HG02973 (cell line): ENCODE measurements at regions not wholly inside any gene's neighbourhood (a gene's known extent, or its start where the extent isn't known, plus 50 kb on each side); places are given as distances from the start of the nearest gene placed in this dataset.
"Not testable (repeated sequence)": the region's sequence is repeated elsewhere in the genome, so short reads cannot be mapped to it uniquely, and the experiment has no call there.

ENCODE experiments used
- ATAC-seq: cut with Tn5 transposase; IDR thresholded peaks from one replicate; pipeline ENCODE4 v1.9.1; 2021; ENCODE audit warnings: moderate library complexity; ENCODE audit not compliant: unreplicated experiment

- no peak for ATAC-seq
Observed at GRCh38 chr7:25069900-25070443, 55.1 kb downstream of the CYCS start.

DNA sequence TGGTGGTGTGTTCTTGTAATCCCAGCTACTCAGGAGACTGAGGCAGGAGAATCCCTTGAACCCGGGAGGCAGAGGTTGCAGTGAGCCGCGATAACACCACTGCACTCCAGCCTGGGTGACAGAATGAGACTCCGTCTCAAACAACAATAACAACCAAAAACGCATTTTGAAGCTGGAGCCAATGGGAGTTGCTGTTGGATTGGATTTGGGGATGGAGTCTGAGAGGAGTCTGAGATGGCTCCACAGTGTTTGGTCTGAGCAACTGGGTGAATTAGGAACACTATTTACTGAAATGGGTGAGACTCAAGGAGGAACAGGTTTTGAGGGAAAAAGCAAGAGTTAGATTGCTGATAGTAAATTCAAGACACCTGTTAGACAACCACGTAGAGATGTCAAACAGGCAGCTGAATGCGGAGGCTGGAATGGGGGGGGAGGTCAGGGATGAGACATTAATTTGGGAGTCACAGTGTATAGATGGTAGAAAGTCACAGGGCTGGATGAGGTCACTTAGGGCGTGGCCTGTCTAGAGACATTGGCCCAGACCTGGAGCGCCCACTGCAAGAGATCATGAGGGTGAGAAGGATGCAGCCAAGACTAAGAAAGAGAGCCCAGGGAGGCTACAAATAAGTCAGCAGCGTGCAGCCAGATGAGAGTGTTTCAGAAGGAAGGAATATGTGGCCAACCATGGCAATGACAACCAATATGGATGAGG is 56.4 kb downstream of the CYCS start:
- ATAC-seq, result no peak

DNA sequence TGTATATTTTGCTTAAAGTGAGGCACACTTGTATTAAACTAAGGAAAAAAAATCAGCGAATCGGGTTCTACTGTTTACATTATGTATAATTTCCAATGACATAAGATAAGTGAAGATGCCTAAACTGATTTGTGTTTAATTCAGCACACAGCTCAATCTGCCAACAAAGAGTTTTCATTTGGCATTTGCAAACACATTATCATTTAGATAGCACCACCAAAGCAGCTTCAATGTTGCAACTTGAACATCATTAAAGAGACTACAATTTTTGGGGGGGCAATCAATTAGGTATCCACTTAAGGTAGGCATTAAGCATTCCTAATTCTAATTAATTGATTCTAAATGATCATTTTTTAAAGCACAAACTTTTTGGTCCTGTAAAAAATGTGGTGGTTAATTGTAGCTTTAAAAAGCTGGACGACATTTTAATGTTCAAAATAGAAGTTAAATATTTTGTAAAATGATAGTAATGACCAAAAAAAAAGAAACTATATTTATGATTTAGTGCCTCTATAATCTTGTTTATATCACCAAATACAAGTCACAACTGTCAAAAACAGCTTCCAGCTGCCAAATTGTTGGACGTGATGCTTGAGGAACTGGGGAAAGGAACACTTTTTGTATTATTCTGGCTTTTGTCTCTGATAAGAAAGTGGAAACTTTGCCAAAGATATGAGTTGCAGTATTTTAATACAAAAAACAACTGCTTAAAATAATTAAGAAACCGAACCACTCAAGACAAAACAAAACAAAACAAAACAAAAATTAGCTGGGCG is 57.1 kb downstream of the CYCS start:
- no peak for ATAC-seq

GRCh38 chr7:25066253-25066652 is 58.8 kb downstream of the CYCS start:
- no peak for ATAC-seq

DNA sequence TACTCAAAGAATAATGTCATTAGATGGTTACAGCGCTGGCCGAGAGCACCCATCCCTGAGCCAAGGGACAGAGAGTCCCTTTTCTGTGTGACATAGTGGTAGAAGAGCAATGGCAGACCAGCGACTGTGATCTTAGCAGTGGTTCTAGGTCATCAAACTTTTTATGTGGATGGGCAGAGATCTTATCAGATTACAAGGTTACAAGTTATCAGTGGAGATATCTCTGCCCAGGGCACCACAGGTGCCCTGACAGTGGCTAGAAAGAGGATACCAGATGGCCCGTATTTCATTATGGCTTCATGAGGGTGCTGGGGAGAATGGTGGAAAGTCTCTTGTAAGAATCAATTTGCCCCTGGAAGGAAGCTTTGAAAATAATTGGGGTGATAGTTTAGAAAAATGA is 62.7 kb downstream of the CYCS start:
- ATAC-seq, result no peak

GRCh38 chr7:25060487-25061055 is 64.5 kb downstream of the CYCS start:
- no peak for ATAC-seq

GRCh38 chr7:25059576-25059975 is 65.5 kb downstream of the CYCS start:
- no peak for ATAC-seq

- no peak for ATAC-seq
Observed at GRCh38 chr7:25056368-25056767, 68.7 kb downstream of the CYCS start.

GRCh38 chr7:25055520-25056220 is 69.4 kb downstream of the CYCS start:
- no peak for ATAC-seq

- ATAC-seq, result no peak
Observed at GRCh38 chr7:25054819-25055519, 70.1 kb downstream of the CYCS start.

- ATAC-seq, result no peak
Observed at GRCh38 chr7:25050223-25050622, 70.2 kb upstream of the OSBPL3 start.

GRCh38 chr7:25048444-25048834 is 68.5 kb upstream of the OSBPL3 start:
- ATAC-seq, result no peak

- not testable (repeated sequence) for ATAC-seq
Observed at GRCh38 chr7:25047571-25048443, 67.8 kb upstream of the OSBPL3 start.

DNA sequence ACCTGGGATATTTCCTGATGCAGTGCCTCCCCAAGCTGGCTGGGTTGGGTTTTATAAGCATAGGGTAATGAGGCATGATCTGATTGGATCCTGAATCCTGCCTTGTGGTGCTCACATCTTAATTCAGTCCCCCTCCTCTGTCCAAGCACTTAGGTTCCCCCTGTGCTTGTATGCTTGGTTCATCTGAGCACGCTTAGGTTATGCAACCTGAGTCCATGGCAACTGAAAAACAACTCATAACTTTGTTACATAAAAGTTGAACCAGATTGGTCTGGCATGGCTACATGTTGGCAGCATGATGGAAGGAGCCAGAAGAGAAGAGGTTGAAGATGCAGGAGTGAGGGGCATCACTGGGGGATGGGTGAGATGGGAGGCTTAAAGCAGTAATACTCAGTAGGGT is 57.3 kb upstream of the OSBPL3 start:
- no peak for ATAC-seq

- ATAC-seq, result no peak
Observed at GRCh38 chr7:25035274-25035673, 55.3 kb upstream of the OSBPL3 start.

DNA sequence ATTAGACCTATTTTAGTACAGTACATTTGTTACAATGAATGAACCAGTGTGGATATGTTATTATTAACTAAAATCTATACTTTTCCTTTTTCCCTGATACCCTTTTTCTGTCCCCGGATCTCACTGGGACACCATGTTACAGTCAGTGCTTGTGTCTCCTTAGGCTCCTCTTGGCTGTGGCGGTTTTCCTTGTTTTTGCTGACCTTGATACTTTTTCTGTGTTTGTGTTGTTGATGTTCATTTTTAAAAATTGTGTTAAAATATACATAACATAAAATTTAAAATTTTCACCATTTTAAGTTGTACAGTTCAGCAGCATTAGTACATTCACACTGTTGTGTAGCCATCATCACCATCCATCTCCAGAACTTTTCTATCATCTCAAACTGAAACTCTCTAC is 54.2 kb upstream of the OSBPL3 start:
- no peak for ATAC-seq

- no peak for ATAC-seq
Observed at GRCh38 chr7:25032774-25033743, 53.1 kb upstream of the OSBPL3 start.

- no peak for ATAC-seq
Observed at GRCh38 chr7:25031432-25031831, 51.5 kb upstream of the OSBPL3 start.

- ATAC-seq, result peak; percentile 88
Observed at GRCh38 chr7:25031007-25031406, 51.0 kb upstream of the OSBPL3 start.
